SK-N-SH (cell line): ENCODE measurements at regions not wholly inside any gene's neighbourhood (a gene's known extent, or its start where the extent isn't known, plus 50 kb on each side); places are given as distances from the start of the nearest gene placed in this dataset.

Source experiments
- ELF1 ChIP-seq: IDR thresholded peaks from 2 replicates; pipeline ENCODE4 v1.4.0; 2012
- GABPA ChIP-seq: IDR thresholded peaks from 2 replicates; pipeline ENCODE4 v1.4.0; 2012; ENCODE audit warnings: low read depth, mild to moderate bottlenecking
- POLR2AphosphoS5 ChIP-seq: IDR thresholded peaks from 2 replicates; pipeline ENCODE4 v1.6.1; 2012; ENCODE audit warnings: low read depth, low read length
- TCF12 ChIP-seq: IDR thresholded peaks from 2 replicates; pipeline ENCODE4 v1.4.0; 2012
- TF ChIP-seq, protein P1 (sequence below): fragments of 200-600 bp; sonication (generic); IDR thresholded peaks from 2 replicates; pipeline ENCODE4 v1.6.1; 2017; ENCODE audit warnings: antibody characterized with exemption, mild to moderate bottlenecking, moderate library complexity

DNA sequence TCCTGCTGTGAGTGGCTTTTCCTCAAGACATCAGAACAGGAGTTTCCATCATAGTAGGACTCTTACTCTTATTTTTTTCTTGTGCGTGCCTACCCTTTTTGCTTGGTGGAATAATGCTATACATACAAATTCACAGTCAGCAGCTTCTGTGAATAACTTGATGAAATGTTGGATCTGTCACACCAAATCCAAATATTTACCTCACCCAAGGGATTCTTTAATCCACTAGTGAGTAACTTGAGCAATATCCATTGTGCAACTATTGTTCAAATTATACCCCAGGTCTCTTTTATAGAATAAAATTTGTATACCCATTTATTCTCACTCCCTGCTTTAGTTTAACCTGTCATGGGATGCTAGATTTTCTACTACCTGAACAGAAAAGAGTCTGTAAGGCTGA is 1078.3 kb upstream of the EDIL3 start:
- TF ChIP-seq GABPA (no peak), TCF12 (no peak), ELF1 (no peak), POLR2AphosphoS5 (no peak)
- TF ChIP-seq, protein P1, sequence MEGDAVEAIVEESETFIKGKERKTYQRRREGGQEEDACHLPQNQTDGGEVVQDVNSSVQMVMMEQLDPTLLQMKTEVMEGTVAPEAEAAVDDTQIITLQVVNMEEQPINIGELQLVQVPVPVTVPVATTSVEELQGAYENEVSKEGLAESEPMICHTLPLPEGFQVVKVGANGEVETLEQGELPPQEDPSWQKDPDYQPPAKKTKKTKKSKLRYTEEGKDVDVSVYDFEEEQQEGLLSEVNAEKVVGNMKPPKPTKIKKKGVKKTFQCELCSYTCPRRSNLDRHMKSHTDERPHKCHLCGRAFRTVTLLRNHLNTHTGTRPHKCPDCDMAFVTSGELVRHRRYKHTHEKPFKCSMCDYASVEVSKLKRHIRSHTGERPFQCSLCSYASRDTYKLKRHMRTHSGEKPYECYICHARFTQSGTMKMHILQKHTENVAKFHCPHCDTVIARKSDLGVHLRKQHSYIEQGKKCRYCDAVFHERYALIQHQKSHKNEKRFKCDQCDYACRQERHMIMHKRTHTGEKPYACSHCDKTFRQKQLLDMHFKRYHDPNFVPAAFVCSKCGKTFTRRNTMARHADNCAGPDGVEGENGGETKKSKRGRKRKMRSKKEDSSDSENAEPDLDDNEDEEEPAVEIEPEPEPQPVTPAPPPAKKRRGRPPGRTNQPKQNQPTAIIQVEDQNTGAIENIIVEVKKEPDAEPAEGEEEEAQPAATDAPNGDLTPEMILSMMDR, result no peak
